WTC11 (cell line): ENCODE measurements at regions not wholly inside any gene's neighbourhood (a gene's known extent, or its start where the extent isn't known, plus 50 kb on each side); places are given as distances from the start of the nearest gene placed in this dataset.

Experiments used
- AFF4 ChIP-seq: sonication (generic); formaldehyde crosslinking; IDR thresholded peaks from 2 replicates; pipeline ENCODE4 v1.8.1; 2023; ENCODE audit warnings: mild to moderate bottlenecking, missing genetic modification reagents, borderline replicate concordance
- CTCF ChIP-seq: fragments of 200-600 bp; IDR thresholded peaks from 2 replicates; pipeline ENCODE4 v1.8.0; 2022; ENCODE audit warnings: antibody characterized with exemption
- ELF4 ChIP-seq: sonication (generic); formaldehyde crosslinking; IDR thresholded peaks from 2 replicates; pipeline ENCODE4 v1.8.1; 2022; ENCODE audit warnings: low read depth, mild to moderate bottlenecking, moderate library complexity, missing genetic modification reagents
- ESRRA ChIP-seq: sonication (generic); formaldehyde crosslinking; IDR thresholded peaks from 2 replicates; pipeline ENCODE4 v1.8.1; 2022; ENCODE audit warnings: mild to moderate bottlenecking, missing genetic modification reagents, borderline replicate concordance
- FOXP1 ChIP-seq: sonication (generic); formaldehyde crosslinking; IDR thresholded peaks from 2 replicates; pipeline ENCODE4 v1.8.0; 2022; ENCODE audit warnings: missing genetic modification reagents, mild to moderate bottlenecking, moderate library complexity, borderline replicate concordance
- NFYB ChIP-seq: sonication (generic); formaldehyde crosslinking; conservative IDR thresholded peaks from 2 replicates; pipeline ENCODE4 v1.8.0; 2022; ENCODE audit warnings: low read depth, missing genetic modification reagents
- NR2C2 ChIP-seq: sonication (generic); formaldehyde crosslinking; IDR thresholded peaks from 2 replicates; pipeline ENCODE4 v1.8.0; 2022; ENCODE audit warnings: mild to moderate bottlenecking, missing genetic modification reagents
- TCF7 ChIP-seq: sonication (generic); formaldehyde crosslinking; IDR thresholded peaks from 2 replicates; pipeline ENCODE4 v1.8.0; 2022; ENCODE audit warnings: mild to moderate bottlenecking, low read depth, missing genetic modification reagents, moderate library complexity
- TP53 ChIP-seq: sonication (generic); formaldehyde crosslinking; IDR thresholded peaks from 2 replicates; pipeline ENCODE4 v1.8.1; 2023; ENCODE audit warnings: mild to moderate bottlenecking, missing genetic modification reagents
- USF2 ChIP-seq: sonication (generic); formaldehyde crosslinking; IDR thresholded peaks from 2 replicates; pipeline ENCODE4 v1.8.1; 2023; ENCODE audit warnings: mild to moderate bottlenecking, missing genetic modification reagents, moderate library complexity
- ZNF263 ChIP-seq: sonication (generic); formaldehyde crosslinking; IDR thresholded peaks from 2 replicates; pipeline ENCODE4 v1.8.1; 2022; ENCODE audit warnings: low read depth, mild to moderate bottlenecking, moderate library complexity, missing genetic modification reagents
- ZNF416 ChIP-seq: fragments of 250-450 bp; sonication (Bioruptor Pico); IDR thresholded peaks from 2 replicates; pipeline ENCODE4 v1.9.0; 2021; ENCODE audit warnings: mild to moderate bottlenecking, inconsistent platforms
- TF ChIP-seq, protein P1 (sequence below): sonication (generic); formaldehyde crosslinking; IDR thresholded peaks from 2 replicates; pipeline ENCODE4 v1.8.0; 2022; ENCODE audit warnings: mild to moderate bottlenecking, missing genetic modification reagents
- TF ChIP-seq, protein P2 (sequence below): sonication (generic); formaldehyde crosslinking; IDR thresholded peaks from 2 replicates; pipeline ENCODE4 v1.8.0; 2022; ENCODE audit warnings: mild to moderate bottlenecking, missing genetic modification reagents

GRCh38 chr12:115088995-115089841 is 405.2 kb upstream of the TBX3 start:
- TF ChIP-seq AFF4 (CRISPR knock-in tag), result no peak
- no peak for TF ChIP-seq TP53
- no peak for TF ChIP-seq NR2C2 (CRISPR knock-in tag)
- TF ChIP-seq, protein P1, sequence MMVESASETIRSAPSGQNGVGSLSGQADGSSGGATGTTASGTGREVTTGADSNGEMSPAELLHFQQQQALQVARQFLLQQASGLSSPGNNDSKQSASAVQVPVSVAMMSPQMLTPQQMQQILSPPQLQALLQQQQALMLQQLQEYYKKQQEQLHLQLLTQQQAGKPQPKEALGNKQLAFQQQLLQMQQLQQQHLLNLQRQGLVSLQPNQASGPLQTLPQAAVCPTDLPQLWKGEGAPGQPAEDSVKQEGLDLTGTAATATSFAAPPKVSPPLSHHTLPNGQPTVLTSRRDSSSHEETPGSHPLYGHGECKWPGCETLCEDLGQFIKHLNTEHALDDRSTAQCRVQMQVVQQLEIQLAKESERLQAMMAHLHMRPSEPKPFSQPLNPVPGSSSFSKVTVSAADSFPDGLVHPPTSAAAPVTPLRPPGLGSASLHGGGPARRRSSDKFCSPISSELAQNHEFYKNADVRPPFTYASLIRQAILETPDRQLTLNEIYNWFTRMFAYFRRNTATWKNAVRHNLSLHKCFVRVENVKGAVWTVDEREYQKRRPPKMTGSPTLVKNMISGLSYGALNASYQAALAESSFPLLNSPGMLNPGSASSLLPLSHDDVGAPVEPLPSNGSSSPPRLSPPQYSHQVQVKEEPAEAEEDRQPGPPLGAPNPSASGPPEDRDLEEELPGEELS (CRISPR knock-in tag), result no peak
- TF ChIP-seq NFYB (CRISPR knock-in tag), result no peak
- TF ChIP-seq CTCF, result no peak
- TF ChIP-seq, protein P2, sequence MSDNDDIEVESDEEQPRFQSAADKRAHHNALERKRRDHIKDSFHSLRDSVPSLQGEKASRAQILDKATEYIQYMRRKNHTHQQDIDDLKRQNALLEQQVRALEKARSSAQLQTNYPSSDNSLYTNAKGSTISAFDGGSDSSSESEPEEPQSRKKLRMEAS (CRISPR knock-in tag), result no peak
- no peak for TF ChIP-seq ZNF263 (CRISPR knock-in tag)
- TF ChIP-seq ELF4 (CRISPR knock-in tag), result no peak
- TF ChIP-seq ZNF416, result no peak
- no peak for TF ChIP-seq TCF7 (CRISPR knock-in tag)
- TF ChIP-seq USF2, result no peak
- no peak for TF ChIP-seq FOXP1 (CRISPR knock-in tag)
- TF ChIP-seq ESRRA (CRISPR knock-in tag), result no peak
